Fibroblast of mammary gland (primary cell): ENCODE measurements at regions not wholly inside any gene's neighbourhood (a gene's known extent, or its start where the extent isn't known, plus 50 kb on each side); places are given as distances from the start of the nearest gene placed in this dataset.

Experiments used
- DNase-seq: peaks from one replicate; pipeline ENCODE4 v3.0.0-alpha.2; 2010; ENCODE audit warnings: low read depth
- H3K4me3 ChIP-seq: 2 replicates; pipeline ENCODE4 v1.5.1; 2011; ENCODE audit warnings: low read depth, mild to moderate bottlenecking, low read length, moderate library complexity; ENCODE audit not compliant: control insufficient read depth
- TF ChIP-seq, protein P1 (sequence below): conservative IDR thresholded peaks from 2 replicates; pipeline ENCODE4 v1.5.1; 2011; ENCODE audit warnings: low read depth, low read length, inconsistent platforms; ENCODE audit not compliant: control insufficient read depth, insufficient read depth

DNA sequence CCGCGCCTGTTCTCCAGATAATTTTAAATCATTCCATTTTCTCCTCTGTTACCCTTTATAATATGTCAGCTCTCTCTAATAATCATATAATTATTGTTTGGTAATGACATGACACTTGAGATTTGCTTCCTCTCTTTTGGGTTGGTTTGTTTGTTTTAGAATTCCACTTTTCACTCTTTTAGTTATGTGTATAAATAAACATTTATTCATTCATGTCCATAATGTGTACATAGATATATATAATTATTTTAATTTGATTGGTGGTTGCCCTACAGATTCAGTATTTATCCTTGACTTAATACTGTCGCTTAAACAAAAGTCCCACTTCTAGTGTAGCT, 93.4 kb upstream of the FMN2 start:
- no peak for DNase-seq
- TF ChIP-seq, protein P1, sequence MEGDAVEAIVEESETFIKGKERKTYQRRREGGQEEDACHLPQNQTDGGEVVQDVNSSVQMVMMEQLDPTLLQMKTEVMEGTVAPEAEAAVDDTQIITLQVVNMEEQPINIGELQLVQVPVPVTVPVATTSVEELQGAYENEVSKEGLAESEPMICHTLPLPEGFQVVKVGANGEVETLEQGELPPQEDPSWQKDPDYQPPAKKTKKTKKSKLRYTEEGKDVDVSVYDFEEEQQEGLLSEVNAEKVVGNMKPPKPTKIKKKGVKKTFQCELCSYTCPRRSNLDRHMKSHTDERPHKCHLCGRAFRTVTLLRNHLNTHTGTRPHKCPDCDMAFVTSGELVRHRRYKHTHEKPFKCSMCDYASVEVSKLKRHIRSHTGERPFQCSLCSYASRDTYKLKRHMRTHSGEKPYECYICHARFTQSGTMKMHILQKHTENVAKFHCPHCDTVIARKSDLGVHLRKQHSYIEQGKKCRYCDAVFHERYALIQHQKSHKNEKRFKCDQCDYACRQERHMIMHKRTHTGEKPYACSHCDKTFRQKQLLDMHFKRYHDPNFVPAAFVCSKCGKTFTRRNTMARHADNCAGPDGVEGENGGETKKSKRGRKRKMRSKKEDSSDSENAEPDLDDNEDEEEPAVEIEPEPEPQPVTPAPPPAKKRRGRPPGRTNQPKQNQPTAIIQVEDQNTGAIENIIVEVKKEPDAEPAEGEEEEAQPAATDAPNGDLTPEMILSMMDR, result no peak
- no peak overlapping the region for H3K4me3 ChIP-seq

DNA sequence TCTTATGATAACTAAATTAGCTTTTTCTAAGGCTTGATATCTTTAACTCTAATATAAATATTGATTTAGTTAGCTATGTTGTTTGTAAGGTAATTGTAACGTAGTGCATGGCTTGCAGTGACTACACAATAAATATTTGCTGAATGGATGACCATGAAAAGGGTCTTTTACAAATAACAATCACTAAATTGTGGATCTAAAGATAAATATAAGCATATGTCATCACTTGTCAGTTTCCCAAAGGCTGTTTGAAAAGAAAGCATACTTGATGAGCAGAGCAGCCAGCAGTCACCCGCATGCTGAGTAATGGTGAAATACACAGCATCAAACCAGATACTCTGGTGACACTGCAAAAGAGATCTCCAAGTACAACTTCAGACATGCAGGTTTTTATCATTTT, 92.5 kb upstream of the FMN2 start:
- TF ChIP-seq, protein P1, result no peak
- no peak overlapping the region for H3K4me3 ChIP-seq
- DNase-seq, result no peak

DNA sequence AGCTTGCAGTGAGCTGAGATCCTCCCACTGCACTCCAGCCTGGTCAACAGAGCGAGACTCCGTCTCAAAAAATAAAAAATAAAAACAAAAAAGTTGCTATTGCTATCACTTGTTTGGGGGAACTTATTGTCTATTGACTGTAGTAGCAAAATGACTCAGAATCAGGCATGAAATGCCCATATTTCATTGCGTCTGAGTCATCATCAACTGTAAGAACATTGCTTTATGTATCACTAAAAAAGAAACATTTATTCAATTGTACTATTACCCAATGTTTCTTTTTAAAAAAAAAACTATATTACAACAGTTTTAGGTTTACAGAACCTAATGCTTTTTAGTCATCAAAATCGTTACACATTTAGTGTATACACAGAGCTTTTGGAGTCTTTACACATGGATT, 91.0 kb upstream of the FMN2 start:
- H3K4me3 ChIP-seq, result no peak overlapping the region
- DNase-seq, result peak; percentile 91
- TF ChIP-seq, protein P1, result no peak

DNA sequence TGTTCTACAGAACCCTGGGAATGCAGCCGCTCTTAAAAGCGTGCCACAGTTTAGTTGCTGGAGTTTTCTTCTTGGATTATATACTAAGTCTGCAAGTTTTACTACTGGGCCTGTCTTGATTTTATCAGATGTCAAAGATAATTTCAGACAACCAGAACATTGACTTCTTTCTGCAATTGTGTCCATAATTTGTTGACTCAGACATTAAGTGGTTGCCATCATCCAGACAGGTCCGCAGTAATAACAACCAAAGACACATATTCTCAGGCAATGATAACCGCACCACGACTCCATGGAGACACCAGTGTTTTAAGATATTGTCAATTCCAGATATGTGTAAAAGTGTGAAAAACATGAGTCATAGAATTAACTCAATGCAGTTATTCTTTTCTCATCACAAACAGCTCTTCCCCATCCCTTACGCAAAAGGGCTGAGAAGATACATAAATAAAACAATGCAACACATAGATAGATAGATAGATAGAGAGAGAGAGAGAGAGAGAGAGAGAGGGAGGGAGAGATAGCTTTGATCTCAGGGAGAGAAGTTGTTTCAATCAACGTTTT, 90.4 kb upstream of the FMN2 start:
- no peak overlapping the region for H3K4me3 ChIP-seq
- DNase-seq, result peak; percentile 19
- TF ChIP-seq, protein P1, result no peak

DNA sequence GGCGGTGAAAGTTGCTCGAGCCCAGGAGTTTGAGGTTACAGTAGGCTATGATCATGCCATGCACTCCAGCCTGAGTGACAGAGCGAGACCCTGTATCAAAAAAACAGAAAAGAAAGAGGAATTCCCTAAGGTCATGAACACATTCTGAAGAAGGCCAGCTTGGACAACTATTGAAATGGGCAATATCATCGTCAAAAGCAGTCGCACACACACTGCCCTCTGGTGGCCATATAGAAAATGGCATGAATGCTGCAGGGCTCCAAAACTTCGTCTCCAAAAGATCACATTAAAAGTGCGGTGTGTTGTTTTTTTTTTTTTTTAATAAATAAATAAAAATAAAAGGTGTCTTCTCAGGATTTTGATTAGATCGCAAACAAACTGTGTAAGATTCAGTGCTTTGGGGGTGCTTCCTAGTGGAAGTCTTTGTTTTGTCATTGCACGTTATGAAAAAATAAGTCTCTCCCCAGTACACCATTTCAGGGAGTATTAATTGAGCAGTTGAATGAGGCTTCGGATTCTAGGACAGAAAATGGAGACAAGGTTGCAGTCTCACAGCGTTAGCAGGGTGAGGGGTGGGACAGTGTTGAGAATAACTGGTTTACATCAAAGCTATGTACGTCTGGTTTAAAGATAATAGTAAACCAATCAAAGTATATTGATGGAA, 87.5 kb upstream of the FMN2 start:
- no peak overlapping the region for H3K4me3 ChIP-seq
- TF ChIP-seq, protein P1, result peak; percentile 81
- DNase-seq, result peak; percentile 39

DNA sequence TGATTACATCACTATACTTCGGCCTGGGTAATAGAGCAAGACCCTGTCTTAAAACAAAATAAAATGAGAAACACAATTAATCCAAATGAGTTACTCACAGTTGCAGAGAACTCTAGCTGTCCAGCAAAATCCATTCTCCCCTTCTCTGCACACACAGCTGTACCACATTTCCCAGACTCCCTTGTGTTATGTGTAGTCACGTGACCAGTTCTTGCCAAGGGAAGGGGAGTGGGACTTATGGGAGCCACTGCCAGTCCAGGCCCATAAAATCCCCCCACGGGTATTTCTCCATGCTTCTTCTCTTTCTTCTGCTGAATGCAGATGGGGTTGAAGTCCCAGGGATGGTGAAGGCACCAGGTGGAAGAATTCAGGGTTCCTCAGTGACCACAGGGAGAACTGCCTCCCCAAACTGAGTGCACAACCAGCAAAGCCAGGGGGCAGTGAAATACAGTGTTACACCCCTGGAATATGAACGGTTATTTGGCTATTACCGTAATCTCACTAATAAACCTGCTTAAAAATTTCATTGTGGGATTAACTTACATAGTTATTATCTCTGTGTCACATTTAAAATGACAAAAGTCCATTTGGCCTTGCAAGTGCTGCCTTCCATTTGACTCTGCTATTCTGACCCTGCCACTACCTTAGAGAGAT, 85.6 kb upstream of the FMN2 start:
- TF ChIP-seq, protein P1, result no peak
- H3K4me3 ChIP-seq, result no peak overlapping the region
- no peak for DNase-seq
